WTC11 (cell line): ENCODE measurements at regions not wholly inside any gene's neighbourhood (a gene's known extent, or its start where the extent isn't known, plus 50 kb on each side); places are given as distances from the start of the nearest gene placed in this dataset.

Experiments used
- CBFB ChIP-seq: sonication (generic); formaldehyde crosslinking; IDR thresholded peaks from 2 replicates; pipeline ENCODE4 v1.8.1; 2022; ENCODE audit warnings: mild to moderate bottlenecking, low read depth, missing genetic modification reagents
- CTCF ChIP-seq: fragments of 200-600 bp; IDR thresholded peaks from 2 replicates; pipeline ENCODE4 v1.8.0; 2022; ENCODE audit warnings: antibody characterized with exemption
- HMGA2 ChIP-seq: fragments of 250-450 bp; sonication (Bioruptor Pico); IDR thresholded peaks from 2 replicates; pipeline ENCODE4 v1.4.0; 2021; ENCODE audit warnings: mild to moderate bottlenecking, moderate library complexity
- NFE2L1 ChIP-seq: sonication (generic); formaldehyde crosslinking; IDR thresholded peaks from 2 replicates; pipeline ENCODE4 v1.8.1; 2023; ENCODE audit warnings: missing genetic modification reagents
- NR3C1 ChIP-seq: sonication (generic); formaldehyde crosslinking; conservative IDR thresholded peaks from 2 replicates; pipeline ENCODE4 v1.8.1; 2023; ENCODE audit warnings: low read depth, mild to moderate bottlenecking, missing genetic modification reagents
- ZNF121 ChIP-seq: sonication (generic); formaldehyde crosslinking; IDR thresholded peaks from 2 replicates; pipeline ENCODE4 v1.8.0; 2023; ENCODE audit warnings: missing genetic modification reagents
- ZNF263 ChIP-seq: sonication (generic); formaldehyde crosslinking; IDR thresholded peaks from 2 replicates; pipeline ENCODE4 v1.8.1; 2022; ENCODE audit warnings: low read depth, mild to moderate bottlenecking, moderate library complexity, missing genetic modification reagents
- ZNF281 ChIP-seq: sonication (generic); formaldehyde crosslinking; IDR thresholded peaks from 2 replicates; pipeline ENCODE4 v1.8.0; 2023; ENCODE audit warnings: mild to moderate bottlenecking, missing genetic modification reagents
- ZNF423 ChIP-seq: fragments of 250-450 bp; sonication (Bioruptor Pico); IDR thresholded peaks from 2 replicates; pipeline ENCODE4 v2.1.2; 2022; ENCODE audit warnings: mild to moderate bottlenecking, moderate library complexity
- TF ChIP-seq, protein P1 (sequence below): sonication (generic); formaldehyde crosslinking; IDR thresholded peaks from 2 replicates; pipeline ENCODE4 v1.8.1; 2023; ENCODE audit warnings: mild to moderate bottlenecking, missing genetic modification reagents, moderate library complexity
- TF ChIP-seq, protein P2 (sequence below): sonication (generic); formaldehyde crosslinking; IDR thresholded peaks from 2 replicates; pipeline ENCODE4 v1.8.0; 2023; ENCODE audit warnings: missing genetic modification reagents, mild to moderate bottlenecking, borderline replicate concordance
- TF ChIP-seq, protein P3 (sequence below): fragments of 250-450 bp; sonication (Bioruptor Pico); IDR thresholded peaks from 2 replicates; pipeline ENCODE4 v2.1.2; 2022; ENCODE audit warnings: mild to moderate bottlenecking, moderate library complexity

DNA sequence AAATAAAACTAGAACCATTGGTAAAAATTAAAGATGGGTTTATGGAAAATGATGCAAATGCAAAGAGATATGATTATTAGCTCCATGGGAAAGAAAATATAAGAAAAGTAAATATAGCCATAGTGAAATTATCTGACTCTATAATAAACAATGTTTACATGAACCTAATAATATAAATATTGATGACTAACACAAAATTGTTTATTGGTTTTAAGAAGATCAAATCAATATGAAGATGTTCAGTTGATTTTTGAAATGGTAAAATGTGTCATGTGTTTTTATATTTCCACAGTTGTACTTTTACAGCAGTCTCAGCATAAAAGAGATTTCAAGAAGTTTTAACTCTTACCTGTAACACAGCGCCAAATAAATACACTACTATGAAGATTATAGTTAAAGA lies 114.0 kb downstream of the SLC41A2 start:
- TF ChIP-seq ZNF121 (no peak), HMGA2 (CRISPR knock-in tag) (no peak), CTCF (no peak), ZNF281 (CRISPR knock-in tag) (no peak), ZNF423 (CRISPR knock-in tag) (no peak), NFE2L1 (CRISPR knock-in tag) (no peak), CBFB (CRISPR knock-in tag) (no peak), NR3C1 (CRISPR knock-in tag) (no peak), ZNF263 (CRISPR knock-in tag) (no peak)
- TF ChIP-seq, protein P1, sequence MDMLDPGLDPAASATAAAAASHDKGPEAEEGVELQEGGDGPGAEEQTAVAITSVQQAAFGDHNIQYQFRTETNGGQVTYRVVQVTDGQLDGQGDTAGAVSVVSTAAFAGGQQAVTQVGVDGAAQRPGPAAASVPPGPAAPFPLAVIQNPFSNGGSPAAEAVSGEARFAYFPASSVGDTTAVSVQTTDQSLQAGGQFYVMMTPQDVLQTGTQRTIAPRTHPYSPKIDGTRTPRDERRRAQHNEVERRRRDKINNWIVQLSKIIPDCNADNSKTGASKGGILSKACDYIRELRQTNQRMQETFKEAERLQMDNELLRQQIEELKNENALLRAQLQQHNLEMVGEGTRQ (CRISPR knock-in tag), result no peak
- TF ChIP-seq, protein P2, sequence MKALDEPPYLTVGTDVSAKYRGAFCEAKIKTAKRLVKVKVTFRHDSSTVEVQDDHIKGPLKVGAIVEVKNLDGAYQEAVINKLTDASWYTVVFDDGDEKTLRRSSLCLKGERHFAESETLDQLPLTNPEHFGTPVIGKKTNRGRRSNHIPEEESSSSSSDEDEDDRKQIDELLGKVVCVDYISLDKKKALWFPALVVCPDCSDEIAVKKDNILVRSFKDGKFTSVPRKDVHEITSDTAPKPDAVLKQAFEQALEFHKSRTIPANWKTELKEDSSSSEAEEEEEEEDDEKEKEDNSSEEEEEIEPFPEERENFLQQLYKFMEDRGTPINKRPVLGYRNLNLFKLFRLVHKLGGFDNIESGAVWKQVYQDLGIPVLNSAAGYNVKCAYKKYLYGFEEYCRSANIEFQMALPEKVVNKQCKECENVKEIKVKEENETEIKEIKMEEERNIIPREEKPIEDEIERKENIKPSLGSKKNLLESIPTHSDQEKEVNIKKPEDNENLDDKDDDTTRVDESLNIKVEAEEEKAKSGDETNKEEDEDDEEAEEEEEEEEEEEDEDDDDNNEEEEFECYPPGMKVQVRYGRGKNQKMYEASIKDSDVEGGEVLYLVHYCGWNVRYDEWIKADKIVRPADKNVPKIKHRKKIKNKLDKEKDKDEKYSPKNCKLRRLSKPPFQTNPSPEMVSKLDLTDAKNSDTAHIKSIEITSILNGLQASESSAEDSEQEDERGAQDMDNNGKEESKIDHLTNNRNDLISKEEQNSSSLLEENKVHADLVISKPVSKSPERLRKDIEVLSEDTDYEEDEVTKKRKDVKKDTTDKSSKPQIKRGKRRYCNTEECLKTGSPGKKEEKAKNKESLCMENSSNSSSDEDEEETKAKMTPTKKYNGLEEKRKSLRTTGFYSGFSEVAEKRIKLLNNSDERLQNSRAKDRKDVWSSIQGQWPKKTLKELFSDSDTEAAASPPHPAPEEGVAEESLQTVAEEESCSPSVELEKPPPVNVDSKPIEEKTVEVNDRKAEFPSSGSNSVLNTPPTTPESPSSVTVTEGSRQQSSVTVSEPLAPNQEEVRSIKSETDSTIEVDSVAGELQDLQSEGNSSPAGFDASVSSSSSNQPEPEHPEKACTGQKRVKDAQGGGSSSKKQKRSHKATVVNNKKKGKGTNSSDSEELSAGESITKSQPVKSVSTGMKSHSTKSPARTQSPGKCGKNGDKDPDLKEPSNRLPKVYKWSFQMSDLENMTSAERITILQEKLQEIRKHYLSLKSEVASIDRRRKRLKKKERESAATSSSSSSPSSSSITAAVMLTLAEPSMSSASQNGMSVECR, result no peak
- TF ChIP-seq, protein P3, sequence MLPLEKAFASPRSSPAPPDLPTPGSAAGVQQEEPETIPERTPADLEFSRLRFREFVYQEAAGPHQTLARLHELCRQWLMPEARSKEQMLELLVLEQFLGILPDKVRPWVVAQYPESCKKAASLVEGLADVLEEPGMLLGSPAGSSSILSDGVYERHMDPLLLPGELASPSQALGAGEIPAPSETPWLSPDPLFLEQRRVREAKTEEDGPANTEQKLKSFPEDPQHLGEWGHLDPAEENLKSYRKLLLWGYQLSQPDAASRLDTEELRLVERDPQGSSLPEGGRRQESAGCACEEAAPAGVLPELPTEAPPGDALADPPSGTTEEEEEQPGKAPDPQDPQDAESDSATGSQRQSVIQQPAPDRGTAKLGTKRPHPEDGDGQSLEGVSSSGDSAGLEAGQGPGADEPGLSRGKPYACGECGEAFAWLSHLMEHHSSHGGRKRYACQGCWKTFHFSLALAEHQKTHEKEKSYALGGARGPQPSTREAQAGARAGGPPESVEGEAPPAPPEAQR, result no peak
